H7 (cell line): ENCODE measurements at regions not wholly inside any gene's neighbourhood (a gene's known extent, or its start where the extent isn't known, plus 50 kb on each side); places are given as distances from the start of the nearest gene placed in this dataset.
"Not testable (repeated sequence)": the region's sequence is repeated elsewhere in the genome, so short reads cannot be mapped to it uniquely, and the experiment has no call there.

Source experiments
- DNase-seq: peaks from one replicate; pipeline ENCODE4 v3.0.0; 2012
- H3K27me3 ChIP-seq: 2 replicates; pipeline ENCODE4 v1.6.0; 2011; ENCODE audit warnings: mild to moderate bottlenecking, low read length; ENCODE audit not compliant: control insufficient read depth, insufficient read depth
- H3K36me3 ChIP-seq: replicated peaks from 2 replicates; pipeline ENCODE4 v1.5.1; 2011; ENCODE audit warnings: low read length; ENCODE audit not compliant: control insufficient read depth, insufficient read depth
- H3K4me3 ChIP-seq: 2 replicates; pipeline ENCODE4 v1.5.1; 2011; ENCODE audit warnings: low read depth, mild to moderate bottlenecking, control low read depth, low read length, moderate library complexity; ENCODE audit not compliant: insufficient read depth

DNA sequence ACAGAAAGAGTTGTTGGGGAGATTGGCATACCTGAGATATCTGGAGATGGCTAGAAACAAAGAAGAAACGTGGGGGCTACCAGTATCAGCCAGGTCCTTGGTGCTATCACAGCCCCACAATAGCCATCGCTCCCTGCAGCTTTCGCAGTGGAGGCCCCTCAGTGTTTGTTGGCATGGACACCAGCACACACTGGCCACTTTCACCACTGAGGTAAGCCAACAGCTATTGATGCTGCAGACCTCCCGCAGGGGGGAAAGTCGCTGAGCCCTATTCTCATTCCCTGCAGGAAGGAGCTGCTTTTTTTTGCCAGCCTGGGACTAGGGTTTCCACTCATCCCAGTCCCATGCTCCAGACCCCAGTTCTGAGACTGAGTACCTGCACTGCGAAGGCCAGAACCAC, 879.2 kb upstream of the IGFBP7 start:
- H3K27me3 ChIP-seq, result no peaks in the 10 kb centered on the region
- no peaks in the 10 kb centered on the region for H3K36me3 ChIP-seq
- peak; percentile 3 for DNase-seq
- H3K4me3 ChIP-seq, result no peak overlapping the region

DNA sequence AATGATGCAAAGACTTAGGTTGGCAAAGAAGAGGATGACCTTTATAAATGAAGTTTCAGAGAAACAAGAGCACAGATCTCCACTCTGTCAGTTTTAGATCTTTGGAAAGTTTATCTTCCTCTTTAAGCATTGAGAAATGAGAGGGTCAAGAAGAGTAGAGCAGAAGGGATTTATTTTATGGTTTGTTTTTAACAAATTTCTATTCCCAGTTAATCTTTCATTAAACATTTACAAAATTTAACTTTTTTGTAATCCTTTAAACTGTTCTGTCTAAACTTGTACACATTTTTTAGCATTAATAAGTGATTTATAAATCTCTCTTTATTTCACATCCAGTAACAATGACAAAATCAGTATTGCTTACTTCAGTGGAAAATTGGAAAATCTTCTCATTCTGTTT, 875.0 kb upstream of the IGFBP7 start:
- H3K4me3 ChIP-seq, result no peak overlapping the region
- no peak for DNase-seq
- no peaks in the 10 kb centered on the region for H3K36me3 ChIP-seq

DNA sequence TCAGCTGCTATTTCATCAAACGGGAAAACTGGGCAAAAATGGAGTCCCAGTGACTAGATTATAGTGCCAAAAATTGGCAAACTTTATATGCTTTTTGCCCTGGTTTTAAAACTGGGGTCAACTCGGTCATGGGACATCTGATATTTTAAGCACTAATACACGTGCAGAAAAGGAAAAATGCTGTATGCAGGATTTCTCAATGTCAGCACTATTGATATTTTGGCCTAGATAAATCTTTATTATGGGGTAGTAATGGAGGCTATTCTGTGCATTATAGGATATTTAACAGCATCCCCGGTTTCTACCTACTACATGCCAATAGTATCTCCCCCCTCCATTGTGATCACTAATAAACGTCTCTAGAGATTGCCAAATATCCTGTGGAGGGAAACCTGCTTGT, 870.9 kb upstream of the IGFBP7 start:
- no peaks in the 10 kb centered on the region for H3K27me3 ChIP-seq
- DNase-seq, result no peak

More for the DNA sequence above, 875.0 kb upstream of the IGFBP7 start:
- no peaks in the 10 kb centered on the region for H3K27me3 ChIP-seq

DNA sequence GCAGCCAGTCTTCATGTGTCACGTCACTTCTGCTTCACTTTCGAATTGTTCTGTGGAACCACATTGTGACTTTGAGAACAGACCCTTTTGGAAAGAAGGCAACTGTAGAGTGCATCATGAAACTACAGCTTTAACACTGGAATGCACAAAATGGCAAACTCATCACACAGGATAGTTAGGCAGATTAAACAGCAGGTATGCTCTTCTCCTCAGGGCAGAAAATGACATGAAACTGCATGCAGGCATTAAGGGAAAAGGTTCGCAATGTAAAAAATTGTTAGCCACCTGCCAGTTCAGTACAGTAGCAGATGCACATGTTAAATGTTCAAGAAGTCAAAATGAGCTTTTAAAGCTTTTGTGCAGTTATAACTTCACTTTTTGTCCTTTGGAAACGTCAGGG, 864.6 kb upstream of the IGFBP7 start:
- Histone ChIP-seq H3K36me3 (no peaks in the 10 kb centered on the region), H3K27me3 (no peaks in the 10 kb centered on the region), H3K4me3 (no peak overlapping the region)
- no peak for DNase-seq

More for the DNA sequence above, 870.9 kb upstream of the IGFBP7 start:
- no peak overlapping the region for H3K4me3 ChIP-seq
- no peaks in the 10 kb centered on the region for H3K36me3 ChIP-seq

DNA sequence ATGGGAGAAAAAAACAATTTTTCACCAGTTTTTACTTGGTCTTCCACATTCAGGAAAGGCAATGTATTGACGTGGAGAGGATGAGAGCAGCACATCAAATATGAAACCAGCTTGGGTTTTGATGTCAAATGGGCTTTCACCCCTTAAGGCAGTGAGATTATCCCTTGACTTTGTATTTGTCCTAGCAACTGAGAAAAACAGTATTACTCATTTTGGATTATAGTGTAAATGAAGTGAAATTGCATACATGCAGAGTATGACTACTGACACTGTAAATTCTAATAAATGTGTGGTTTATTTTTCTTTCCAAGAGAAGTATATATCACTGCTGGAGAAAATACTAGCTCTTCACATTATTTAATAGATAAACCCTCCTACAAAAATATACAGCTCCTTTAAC, 863.6 kb upstream of the IGFBP7 start:
- H3K4me3 ChIP-seq, result no peak overlapping the region

DNA sequence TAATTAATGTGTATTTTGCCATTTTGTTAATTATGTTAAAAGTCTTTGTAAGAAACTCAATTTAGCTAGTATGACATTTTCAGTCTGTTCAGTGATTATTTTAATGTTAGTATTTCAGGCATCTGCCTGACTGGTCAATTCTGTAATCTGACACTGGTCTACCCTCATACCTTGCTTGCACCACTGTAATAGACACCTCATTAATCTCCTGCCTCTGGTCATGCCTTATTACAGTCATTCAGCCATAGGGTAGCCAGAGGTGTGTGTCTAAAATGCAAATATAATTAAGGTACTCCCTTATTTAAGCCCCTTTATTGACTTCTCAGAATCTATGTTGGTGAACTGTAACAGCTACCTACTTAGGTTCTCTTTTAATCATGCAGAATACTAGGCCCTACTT, 861.1 kb upstream of the IGFBP7 start:
- DNase-seq, result no peak
- no peak overlapping the region for H3K4me3 ChIP-seq
- no peaks in the 10 kb centered on the region for H3K36me3 ChIP-seq
- no peaks in the 10 kb centered on the region for H3K27me3 ChIP-seq

More for the DNA sequence above, 863.6 kb upstream of the IGFBP7 start:
- H3K27me3 ChIP-seq, result no peaks in the 10 kb centered on the region
- no peak for DNase-seq
- no peaks in the 10 kb centered on the region for H3K36me3 ChIP-seq

DNA sequence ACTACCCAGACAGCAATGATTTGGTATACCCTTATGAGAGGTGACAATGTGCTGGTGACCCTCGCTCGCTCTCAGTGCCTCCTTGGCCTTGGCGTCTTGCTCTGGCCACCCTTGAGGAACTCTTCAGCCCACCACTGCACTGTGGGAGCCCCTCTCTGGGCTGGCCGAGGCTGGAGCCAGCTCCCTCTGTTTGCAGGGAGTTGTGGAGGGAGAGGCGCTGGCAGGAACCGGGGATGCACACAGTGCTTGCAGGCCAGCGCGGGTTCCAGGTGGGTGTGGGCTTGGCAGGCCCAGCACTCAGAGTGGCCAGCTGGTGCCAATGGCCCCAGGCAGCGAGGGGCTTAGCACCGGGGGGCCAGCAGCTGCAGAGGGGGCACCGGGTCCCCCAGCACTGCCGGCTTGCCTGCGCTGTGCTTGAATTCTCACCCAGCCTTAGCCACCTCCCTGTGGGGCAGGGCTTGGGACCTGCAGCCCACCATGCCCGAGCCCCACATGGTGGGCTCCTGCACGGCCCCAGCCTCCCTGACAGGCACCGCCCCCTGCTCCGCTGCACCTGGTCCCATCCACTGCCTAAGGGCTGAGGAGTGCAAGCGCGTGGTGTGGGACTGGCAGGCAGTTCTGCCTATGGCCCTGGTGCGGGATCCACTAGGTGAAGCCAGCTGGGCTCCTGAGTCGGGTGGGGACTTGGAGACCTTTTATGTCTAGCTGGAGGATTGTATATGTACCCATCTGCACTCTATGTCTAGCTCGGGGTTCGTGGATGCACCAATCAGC, 857.0 kb upstream of the IGFBP7 start:
- Histone ChIP-seq H3K4me3 (no peak overlapping the region), H3K27me3 (no peaks in the 10 kb centered on the region), H3K36me3 (no peaks in the 10 kb centered on the region)
- no peak for DNase-seq

DNA sequence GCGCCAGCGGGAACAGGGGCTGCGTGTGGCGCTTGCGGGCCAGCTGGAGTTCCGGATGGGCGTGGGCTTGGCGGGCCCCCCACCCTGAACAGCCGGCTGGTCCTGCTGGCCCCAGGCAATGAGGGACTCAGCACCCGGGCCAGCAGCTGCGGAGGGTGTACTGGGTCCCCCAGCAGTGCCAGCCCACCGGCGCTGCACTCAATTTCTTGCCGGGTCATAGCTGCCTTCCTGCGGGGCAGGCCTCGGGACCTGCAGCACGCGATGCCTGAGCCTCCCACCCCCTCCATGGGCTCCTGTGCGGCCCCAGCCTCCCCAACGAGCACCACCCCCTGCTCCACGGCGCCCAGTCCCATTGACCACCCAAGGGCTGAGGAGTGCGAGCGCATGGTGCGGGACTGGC, 855.2 kb upstream of the IGFBP7 start:
- not testable (repeated sequence) for DNase-seq, H3K27me3 ChIP-seq, H3K4me3 ChIP-seq, H3K36me3 ChIP-seq

DNA sequence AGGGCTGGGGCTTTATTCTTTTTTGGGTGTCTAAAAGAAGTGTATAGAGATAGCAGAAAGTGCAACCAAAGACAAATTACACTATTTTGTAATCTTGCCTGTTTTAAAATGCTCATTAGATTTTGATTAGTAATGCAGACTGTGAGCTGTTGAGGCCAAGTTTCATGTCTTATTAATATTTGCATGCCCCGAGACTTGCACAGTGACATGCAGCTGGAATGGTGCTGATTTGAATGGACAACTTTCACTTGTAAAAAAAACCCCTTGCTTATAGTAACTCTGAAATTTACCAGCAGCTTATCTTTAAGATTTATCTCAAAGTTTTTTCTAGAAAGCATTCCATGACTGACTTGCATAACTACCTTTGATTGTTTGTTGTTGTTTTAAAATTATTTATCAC, 835.1 kb upstream of the IGFBP7 start:
- no peaks in the 10 kb centered on the region for H3K27me3 ChIP-seq
- H3K36me3 ChIP-seq, result no peaks in the 10 kb centered on the region
- no peak for DNase-seq
- no peak overlapping the region for H3K4me3 ChIP-seq

DNA sequence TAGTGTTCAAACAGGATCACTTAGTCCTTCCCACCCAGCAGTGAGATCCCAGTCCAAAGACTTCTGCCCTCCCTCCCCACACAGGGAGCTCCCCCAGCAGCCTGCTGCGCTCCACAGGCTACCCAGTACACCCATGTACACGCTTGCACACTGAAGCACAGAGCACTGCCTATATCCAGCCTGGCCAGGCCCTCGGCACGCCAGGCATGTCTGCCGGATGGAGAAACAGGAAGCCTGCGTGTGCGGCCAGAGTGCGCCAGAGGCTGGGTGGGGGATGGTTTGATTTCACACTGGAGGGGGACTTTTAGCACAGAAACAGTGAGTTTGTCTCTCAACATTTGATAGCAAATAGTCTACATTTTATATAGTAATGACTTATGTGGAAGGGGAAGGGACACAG, 833.5 kb upstream of the IGFBP7 start:
- Histone ChIP-seq H3K4me3 (no peak overlapping the region), H3K27me3 (no peaks in the 10 kb centered on the region), H3K36me3 (no peaks in the 10 kb centered on the region)
- no peak for DNase-seq

DNA sequence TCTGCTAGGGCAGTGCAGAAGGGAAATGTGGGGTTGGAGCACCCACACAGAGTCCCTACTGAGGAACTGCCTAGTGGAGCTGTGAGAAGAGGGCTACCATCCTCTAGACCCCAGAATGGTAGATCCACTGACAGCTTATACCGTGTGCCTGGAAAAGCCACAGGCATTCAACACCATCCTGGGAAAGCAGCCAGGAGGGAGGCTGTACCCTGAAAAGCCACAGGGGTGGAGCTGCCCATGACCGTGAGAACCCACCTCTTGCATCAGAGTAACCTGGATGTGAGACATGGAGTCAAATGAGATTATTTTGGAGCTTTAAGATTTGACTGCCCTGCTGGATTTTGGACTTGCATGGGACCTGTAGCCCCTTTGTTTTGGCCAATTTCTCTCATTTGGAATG, 827.1 kb upstream of the IGFBP7 start:
- not testable (repeated sequence) for H3K36me3 ChIP-seq, DNase-seq, H3K27me3 ChIP-seq, H3K4me3 ChIP-seq

DNA sequence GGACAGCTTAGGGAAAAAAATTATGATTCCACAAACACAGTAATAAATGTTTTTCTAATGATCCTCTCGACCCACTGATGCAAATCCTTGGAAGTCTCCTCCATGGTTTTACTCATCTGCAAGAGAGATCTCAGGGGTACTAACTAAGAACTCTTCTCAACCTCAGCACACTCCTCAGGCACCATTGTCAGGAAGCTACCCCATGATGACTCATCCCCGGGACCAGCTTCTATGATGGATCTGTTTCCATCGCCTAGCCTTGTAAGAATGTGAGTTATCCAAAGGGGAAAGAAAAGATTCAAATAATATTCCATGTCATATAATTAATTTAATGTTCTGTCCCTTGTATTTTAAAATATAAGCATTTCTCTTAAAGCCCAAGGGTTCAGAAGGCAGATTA, 816.1 kb upstream of the IGFBP7 start:
- DNase-seq, result no peak
- H3K27me3 ChIP-seq, result no peaks in the 10 kb centered on the region
- H3K4me3 ChIP-seq, result no peak overlapping the region
- H3K36me3 ChIP-seq, result no peaks in the 10 kb centered on the region

DNA sequence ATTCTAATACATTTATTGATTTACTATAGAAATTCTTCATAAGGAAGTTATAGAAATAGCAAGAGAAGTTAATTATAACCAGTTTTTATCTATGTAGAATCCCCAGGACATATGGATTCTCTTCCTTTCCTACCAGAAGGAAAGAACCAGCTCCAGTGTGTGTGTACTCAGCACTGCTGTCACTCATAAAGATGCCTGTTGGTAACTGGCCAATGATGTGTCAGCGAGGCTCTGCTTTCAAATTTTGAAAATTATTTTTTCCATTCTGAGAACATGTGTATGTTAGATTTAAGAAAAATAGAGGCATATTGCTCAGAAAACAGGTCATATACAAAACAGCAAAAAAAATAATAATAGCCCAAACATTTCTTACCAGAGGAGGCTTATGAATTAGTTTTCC, 814.8 kb upstream of the IGFBP7 start:
- no peak overlapping the region for H3K4me3 ChIP-seq
- H3K36me3 ChIP-seq, result no peaks in the 10 kb centered on the region
- no peaks in the 10 kb centered on the region for H3K27me3 ChIP-seq
- no peak for DNase-seq

DNA sequence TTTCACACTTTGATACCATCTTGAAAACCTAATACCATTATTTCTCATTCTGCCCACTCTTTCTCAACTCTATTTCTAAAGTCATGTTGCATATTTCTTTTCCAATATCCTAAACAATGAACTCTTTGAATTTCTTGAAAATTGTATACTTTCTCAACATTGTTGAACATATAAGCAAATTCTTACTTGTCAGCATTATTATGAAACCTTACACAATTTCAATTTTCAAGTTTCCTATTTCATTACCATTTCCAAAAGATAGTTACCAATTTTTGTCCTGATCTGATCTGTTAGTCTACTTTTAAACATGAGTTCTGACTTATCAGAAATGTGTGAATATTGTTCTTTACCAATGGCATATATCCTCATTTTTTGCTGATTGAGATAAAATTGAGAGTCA, 806.3 kb upstream of the IGFBP7 start:
- DNase-seq, result no peak
- H3K4me3 ChIP-seq, result no peak overlapping the region
- H3K36me3 ChIP-seq, result no peaks in the 10 kb centered on the region
- H3K27me3 ChIP-seq, result no peaks in the 10 kb centered on the region

DNA sequence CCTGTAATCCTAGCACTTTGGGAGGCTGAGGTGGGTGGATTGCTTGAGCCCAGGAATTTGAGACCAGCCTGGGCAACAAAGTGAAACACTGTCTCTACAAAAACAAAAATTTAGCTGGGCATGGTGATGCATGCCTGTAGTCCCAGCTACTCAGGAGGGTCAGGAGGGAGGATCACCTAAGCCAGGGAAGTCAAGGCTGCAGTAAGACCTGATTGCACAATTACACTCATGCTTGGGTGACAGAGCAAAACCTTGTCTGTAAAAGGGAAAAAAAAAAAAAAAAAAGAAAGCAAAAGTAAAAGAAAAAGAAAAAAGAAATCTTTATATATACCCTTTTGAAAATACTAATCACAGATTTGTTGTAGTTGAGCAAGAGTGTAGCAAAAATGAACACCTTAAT, 801.0 kb upstream of the IGFBP7 start:
- Histone ChIP-seq H3K36me3 (no peaks in the 10 kb centered on the region), H3K4me3 (no peak overlapping the region), H3K27me3 (no peaks in the 10 kb centered on the region)
- DNase-seq, result no peak

DNA sequence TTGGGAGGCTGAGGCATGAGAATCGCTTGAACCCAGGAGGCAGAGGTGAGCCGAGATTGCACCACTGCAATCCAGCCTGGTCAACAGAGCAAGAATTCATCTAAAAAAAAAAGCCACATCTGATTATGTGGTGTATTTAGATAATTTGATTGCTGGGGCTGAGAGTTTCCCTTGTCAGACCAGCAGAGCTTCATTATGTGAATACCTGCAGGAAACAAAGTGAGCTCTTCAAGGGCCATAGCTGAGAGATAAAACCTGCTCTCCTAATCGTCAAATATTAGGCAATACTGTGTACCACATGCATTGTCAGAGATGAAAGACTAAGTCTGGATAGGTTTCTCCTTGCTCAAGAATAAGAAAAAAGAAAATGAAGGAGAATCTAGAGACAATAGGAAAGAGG, 800.0 kb upstream of the IGFBP7 start:
- Histone ChIP-seq H3K4me3 (no peak overlapping the region), H3K27me3 (no peaks in the 10 kb centered on the region), H3K36me3 (no peaks in the 10 kb centered on the region)
- no peak for DNase-seq
